Endodermal cell (in vitro differentiated cells): ENCODE measurements at regions not wholly inside any gene's neighbourhood (a gene's known extent, or its start where the extent isn't known, plus 50 kb on each side); places are given as distances from the start of the nearest gene placed in this dataset.

ENCODE experiments used
- DNase-seq: peaks from one replicate; pipeline ENCODE4 v3.0.0-alpha.2; 2017
- H3K27ac ChIP-seq: 2 replicates; pipeline ENCODE4 v1.5.1; 2013; ENCODE audit warnings: mild to moderate bottlenecking, low read depth, low read length, moderate library complexity
- H3K27me3 ChIP-seq: 2 replicates; pipeline ENCODE4 v1.6.1; 2013; ENCODE audit warnings: mild to moderate bottlenecking, low read length, moderate library complexity; ENCODE audit not compliant: insufficient read depth, control insufficient read depth, poor library complexity, severe bottlenecking
- H3K36me3 ChIP-seq: 2 replicates; pipeline ENCODE4 v1.7.0; 2013; ENCODE audit warnings: mild to moderate bottlenecking, low read length, moderate library complexity; ENCODE audit not compliant: control insufficient read depth, insufficient read depth
- H3K4me1 ChIP-seq: one replicate; pipeline ENCODE4 v1.7.0; 2013; ENCODE audit warnings: low read length; ENCODE audit not compliant: control insufficient read depth, insufficient read depth
- H3K4me3 ChIP-seq: 2 replicates; pipeline ENCODE4 v1.5.1; 2013; ENCODE audit warnings: mild to moderate bottlenecking, low read length, moderate library complexity
- H3K9ac ChIP-seq: 2 replicates; pipeline ENCODE4 v1.6.1; 2013; ENCODE audit warnings: mild to moderate bottlenecking, low read length, moderate library complexity; ENCODE audit not compliant: poor library complexity, severe bottlenecking; ENCODE audit errors: extremely low read depth
- H3K9me3 ChIP-seq: 2 replicates; pipeline ENCODE4 v1.6.1; 2013; ENCODE audit warnings: mild to moderate bottlenecking, low read length, moderate library complexity; ENCODE audit not compliant: control insufficient read depth
- H3K27ac Mint-ChIP-seq: 2 replicates; pipeline ENCODE4 v1.8.0; 2020; ENCODE audit warnings: mixed read lengths
- H3K27me3 Mint-ChIP-seq: 2 replicates; pipeline ENCODE4 v1.8.0; 2021; ENCODE audit warnings: mild to moderate bottlenecking, mixed read lengths; ENCODE audit not compliant: insufficient read depth
- H3K36me3 Mint-ChIP-seq: 2 replicates; pipeline ENCODE4 v1.8.0; 2020; ENCODE audit warnings: low read depth, mixed read lengths
- H3K4me1 Mint-ChIP-seq: 2 replicates; pipeline ENCODE4 v1.8.0; 2020; ENCODE audit warnings: mixed read lengths
- H3K4me3 Mint-ChIP-seq: 2 replicates; pipeline ENCODE4 v1.8.0; 2020; ENCODE audit warnings: mild to moderate bottlenecking, moderate library complexity, mixed read lengths
- H3K9me3 Mint-ChIP-seq: 2 replicates; pipeline ENCODE4 v1.8.0; 2020; ENCODE audit warnings: mild to moderate bottlenecking, mixed read lengths
- CTCF ChIP-seq: fragments of 200-600 bp; sonication (generic); conservative IDR thresholded peaks from 2 replicates; pipeline ENCODE4 v1.5.0; 2021; ENCODE audit warnings: antibody characterized with exemption, mild to moderate bottlenecking
- WGBS, 2 experiments: methylation state at CpG; one replicate each; pipeline versions ENCODE4 v1.1.5 to v1.1.7; 2013; ENCODE audit warnings: missing lambda C conversion rate in 2 of 2, mixed read lengths in 1 of 2; ENCODE audit not compliant: insufficient coverage in 1 of 2, insufficient read length in 1 of 2; 5-methylcytosine and 5-hydroxymethylcytosine counted together

GRCh38 chr14:25508845-25509244, 458.9 kb upstream of the STXBP6 start:
- WGBS, 2 experiments = 86 to 98% methylated on average over 1 to 2 of the region's 2 CpGs
- Histone ChIP-seq H3K4me1 (no peaks in the 10 kb centered on the region), H3K9me3 (no peaks in the 10 kb centered on the region), H3K27me3 (no peaks in the 10 kb centered on the region), H3K27ac (no peak overlapping the region), H3K9ac (no peak overlapping the region), H3K36me3 (no peaks in the 10 kb centered on the region), H3K4me3 (no peak overlapping the region)
- Mint-ChIP-seq H3K9me3 (no peaks in the 10 kb centered on the region), H3K27ac (no peak overlapping the region), H3K36me3 (no peaks in the 10 kb centered on the region), H3K4me3 (no peak overlapping the region), H3K27me3 (no peaks in the 10 kb centered on the region), H3K4me1 (no peaks in the 10 kb centered on the region)
- no peak for TF ChIP-seq CTCF
- DNase-seq = no peak

- H3K27ac Mint-ChIP-seq = no peak overlapping the region
- H3K4me1 Mint-ChIP-seq = no peaks in the 10 kb centered on the region
- Histone ChIP-seq H3K36me3 (no peaks in the 10 kb centered on the region), H3K9me3 (no peaks in the 10 kb centered on the region), H3K27me3 (no peaks in the 10 kb centered on the region), H3K4me3 (no peak overlapping the region), H3K27ac (no peak overlapping the region), H3K4me1 (no peaks in the 10 kb centered on the region), H3K9ac (no peak overlapping the region)
- no peaks in the 10 kb centered on the region for H3K36me3 Mint-ChIP-seq
- H3K4me3 Mint-ChIP-seq = no peak overlapping the region
- TF ChIP-seq CTCF = no peak
- no peaks in the 10 kb centered on the region for H3K27me3 Mint-ChIP-seq
- no peaks in the 10 kb centered on the region for H3K9me3 Mint-ChIP-seq
- WGBS, 2 experiments = 83 to 98% methylated on average over 1 to 6 of the region's 6 CpGs
- no peak for DNase-seq
These were observed 451.8 kb upstream of the STXBP6 start for GRCh38 chr14:25501749-25502148.

GRCh38 chr14:25488961-25489360, 439.0 kb upstream of the STXBP6 start:
- Histone ChIP-seq H3K9ac (no peak overlapping the region), H3K27ac (no peak overlapping the region), H3K27me3 (no peaks in the 10 kb centered on the region), H3K9me3 (no peaks in the 10 kb centered on the region), H3K4me1 (no peaks in the 10 kb centered on the region), H3K4me3 (no peak overlapping the region), H3K36me3 (no peaks in the 10 kb centered on the region)
- TF ChIP-seq CTCF = no peak
- no peaks in the 10 kb centered on the region for H3K36me3 Mint-ChIP-seq
- 88% methylated on average over 2 of the region's 3 CpGs; no CpG with 5 or more reads in 1 of the 2 experiments for WGBS, 2 experiments
- no peaks in the 10 kb centered on the region for H3K27me3 Mint-ChIP-seq
- DNase-seq = no peak
- no peak overlapping the region for H3K4me3 Mint-ChIP-seq
- no peak overlapping the region for H3K27ac Mint-ChIP-seq
- no peaks in the 10 kb centered on the region for H3K9me3 Mint-ChIP-seq
- no peaks in the 10 kb centered on the region for H3K4me1 Mint-ChIP-seq
